GM12864 (cell line): ENCODE measurements at regions not wholly inside any gene's neighbourhood (a gene's known extent, or its start where the extent isn't known, plus 50 kb on each side); places are given as distances from the start of the nearest gene placed in this dataset.

ENCODE experiments used
- DNase-seq: peaks from one replicate; pipeline ENCODE4 v3.0.0-alpha.2; 2011; ENCODE audit warnings: low read depth
- H3K4me3 ChIP-seq: 2 replicates; pipeline ENCODE4 v1.5.1; 2011; ENCODE audit warnings: mild to moderate bottlenecking, low read depth, low read length, control low read depth
- TF ChIP-seq, protein P1 (sequence below): IDR thresholded peaks from 2 replicates; pipeline ENCODE4 v1.5.1; 2011; ENCODE audit warnings: low read depth, mild to moderate bottlenecking, moderate library complexity, low read length, control low read depth, inconsistent platforms; ENCODE audit errors: missing control alignments

DNA sequence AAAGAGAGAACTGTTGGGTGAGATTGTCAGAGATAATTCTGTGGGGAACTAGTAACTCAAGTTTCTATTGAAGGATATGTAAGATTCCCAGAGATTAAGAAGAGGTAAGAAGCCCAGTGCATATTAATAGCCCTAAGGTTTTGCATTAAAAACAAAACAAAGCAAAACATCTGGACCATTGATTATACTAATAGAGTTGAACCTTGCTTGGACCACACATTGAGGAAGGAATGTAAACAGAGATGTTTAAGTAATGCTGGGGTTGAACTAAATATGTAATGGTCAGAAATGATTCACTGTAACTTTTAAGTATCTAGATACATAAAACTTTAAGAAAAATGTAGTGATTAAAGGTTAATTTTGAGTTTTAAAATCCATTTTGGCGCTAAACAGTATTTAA, 1770.0 kb downstream of the PCDH9 start:
- TF ChIP-seq, protein P1, sequence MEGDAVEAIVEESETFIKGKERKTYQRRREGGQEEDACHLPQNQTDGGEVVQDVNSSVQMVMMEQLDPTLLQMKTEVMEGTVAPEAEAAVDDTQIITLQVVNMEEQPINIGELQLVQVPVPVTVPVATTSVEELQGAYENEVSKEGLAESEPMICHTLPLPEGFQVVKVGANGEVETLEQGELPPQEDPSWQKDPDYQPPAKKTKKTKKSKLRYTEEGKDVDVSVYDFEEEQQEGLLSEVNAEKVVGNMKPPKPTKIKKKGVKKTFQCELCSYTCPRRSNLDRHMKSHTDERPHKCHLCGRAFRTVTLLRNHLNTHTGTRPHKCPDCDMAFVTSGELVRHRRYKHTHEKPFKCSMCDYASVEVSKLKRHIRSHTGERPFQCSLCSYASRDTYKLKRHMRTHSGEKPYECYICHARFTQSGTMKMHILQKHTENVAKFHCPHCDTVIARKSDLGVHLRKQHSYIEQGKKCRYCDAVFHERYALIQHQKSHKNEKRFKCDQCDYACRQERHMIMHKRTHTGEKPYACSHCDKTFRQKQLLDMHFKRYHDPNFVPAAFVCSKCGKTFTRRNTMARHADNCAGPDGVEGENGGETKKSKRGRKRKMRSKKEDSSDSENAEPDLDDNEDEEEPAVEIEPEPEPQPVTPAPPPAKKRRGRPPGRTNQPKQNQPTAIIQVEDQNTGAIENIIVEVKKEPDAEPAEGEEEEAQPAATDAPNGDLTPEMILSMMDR: no peak
- no peak overlapping the region for H3K4me3 ChIP-seq
- DNase-seq: no peak

DNA sequence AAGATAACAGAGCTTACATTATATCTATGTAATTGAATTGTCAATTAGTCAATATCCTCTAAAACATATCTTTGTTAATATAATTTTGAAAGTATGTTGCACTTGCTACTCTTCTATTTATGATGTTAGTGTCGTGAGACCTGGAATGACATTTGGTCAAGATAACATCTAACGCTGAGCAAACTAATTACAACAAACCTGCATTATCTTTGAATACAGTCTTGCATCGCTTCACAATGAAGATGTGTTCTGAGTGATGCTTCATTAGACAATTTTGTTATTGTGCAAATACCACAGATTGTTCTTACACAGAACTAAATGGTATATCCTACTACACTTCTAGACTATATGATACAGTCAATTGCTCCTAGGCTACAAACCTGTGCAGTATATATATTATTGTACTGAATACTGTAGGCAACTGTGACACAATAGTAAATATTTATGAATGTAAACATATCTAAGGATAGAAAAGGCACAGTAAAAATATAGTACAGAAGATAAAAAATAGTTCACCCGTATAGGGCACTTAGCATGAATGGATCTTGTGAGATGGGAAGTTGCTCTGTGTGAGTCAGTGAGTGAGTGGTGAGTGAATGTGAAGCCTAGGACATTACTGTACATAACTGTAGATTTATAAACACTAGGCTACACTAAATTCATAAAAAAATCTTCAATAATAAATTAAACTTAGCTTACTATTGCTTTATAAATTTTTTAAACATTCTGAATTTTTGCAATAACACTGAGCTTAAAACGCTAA, 1773.8 kb downstream of the PCDH9 start:
- TF ChIP-seq, protein P1: no peak
- DNase-seq: no peak
- no peak overlapping the region for H3K4me3 ChIP-seq

DNA sequence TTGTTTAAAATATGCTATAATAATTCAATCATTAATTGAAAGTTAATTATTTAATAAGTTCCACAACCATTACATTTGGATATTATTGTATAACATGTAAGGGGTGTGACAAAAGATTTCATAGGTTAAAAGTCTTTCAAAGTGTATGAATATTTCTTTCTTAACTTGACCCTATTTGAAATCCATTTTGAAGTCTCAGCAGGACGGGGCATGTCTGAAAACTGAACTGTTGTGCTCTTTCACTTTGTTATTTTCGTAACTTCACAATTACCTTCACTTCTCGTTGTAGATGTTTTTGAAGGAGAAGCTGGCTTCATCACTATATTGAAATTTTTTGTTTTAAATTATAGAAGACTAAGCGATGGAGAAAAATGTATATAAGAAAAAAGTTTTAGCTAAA, 1775.7 kb downstream of the PCDH9 start:
- TF ChIP-seq, protein P1: no peak
- no peak for DNase-seq
- no peak overlapping the region for H3K4me3 ChIP-seq

DNA sequence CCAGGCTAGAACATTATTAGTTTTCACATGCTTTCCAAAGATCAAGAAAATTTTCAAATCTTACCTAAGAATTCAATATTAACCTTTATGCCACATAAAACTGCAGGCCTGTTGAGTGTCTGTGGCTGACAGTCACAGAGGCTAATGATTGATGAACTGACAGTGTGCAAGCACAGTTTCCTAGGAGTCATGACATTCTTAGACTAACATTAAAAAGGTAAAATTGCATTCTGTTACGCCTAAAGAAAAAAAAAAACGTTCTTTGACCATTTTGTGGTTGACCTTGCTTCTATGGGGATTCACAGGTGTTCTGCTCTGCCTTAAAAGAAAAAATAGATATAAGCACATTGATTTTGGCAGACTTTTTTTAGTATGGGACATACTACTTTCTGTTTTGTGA, 1776.2 kb downstream of the PCDH9 start:
- no peak overlapping the region for H3K4me3 ChIP-seq
- TF ChIP-seq, protein P1: no peak
- no peak for DNase-seq

DNA sequence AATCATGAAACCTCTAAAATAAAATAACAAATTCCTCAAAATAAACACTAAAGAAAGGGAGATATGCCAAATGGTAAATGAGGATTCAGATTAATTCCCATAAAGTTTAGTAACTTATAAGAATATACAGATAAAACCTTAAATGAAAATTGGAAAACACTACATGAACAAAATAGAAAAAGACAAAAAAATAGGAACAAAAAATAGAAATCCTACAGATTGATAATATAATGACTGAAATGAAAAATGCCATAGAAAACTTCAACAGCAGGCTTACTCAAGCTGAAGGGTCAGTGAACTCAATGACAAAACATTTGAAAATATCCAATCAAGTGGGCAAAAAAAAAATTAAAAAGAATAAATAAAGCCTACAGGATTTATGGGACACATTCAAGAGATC, 1784.8 kb downstream of the PCDH9 start:
- H3K4me3 ChIP-seq: no peak overlapping the region
- TF ChIP-seq, protein P1: no peak
- no peak for DNase-seq

DNA sequence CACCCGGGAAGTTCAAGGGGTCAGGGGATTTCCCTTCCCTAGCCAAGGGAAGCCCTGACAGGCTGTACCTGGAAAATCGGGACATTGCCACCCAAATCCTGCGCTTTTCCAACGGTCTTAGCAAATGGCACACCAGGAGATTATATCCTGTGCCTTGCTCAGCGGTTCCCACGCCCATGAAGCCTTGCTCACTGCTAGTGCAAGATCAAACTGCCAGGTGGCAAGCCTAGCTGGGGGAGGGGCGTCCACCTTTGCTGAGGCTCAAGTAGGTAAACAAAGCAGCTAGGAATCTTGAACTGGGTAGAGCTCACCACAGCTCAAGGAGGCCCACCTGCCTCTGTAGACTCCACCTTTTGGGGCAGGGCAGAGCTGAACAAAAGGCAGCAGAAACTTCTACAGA, 1794.5 kb downstream of the PCDH9 start:
- H3K4me3 ChIP-seq: no peak overlapping the region
- DNase-seq: no peak
- TF ChIP-seq, protein P1: no peak

DNA sequence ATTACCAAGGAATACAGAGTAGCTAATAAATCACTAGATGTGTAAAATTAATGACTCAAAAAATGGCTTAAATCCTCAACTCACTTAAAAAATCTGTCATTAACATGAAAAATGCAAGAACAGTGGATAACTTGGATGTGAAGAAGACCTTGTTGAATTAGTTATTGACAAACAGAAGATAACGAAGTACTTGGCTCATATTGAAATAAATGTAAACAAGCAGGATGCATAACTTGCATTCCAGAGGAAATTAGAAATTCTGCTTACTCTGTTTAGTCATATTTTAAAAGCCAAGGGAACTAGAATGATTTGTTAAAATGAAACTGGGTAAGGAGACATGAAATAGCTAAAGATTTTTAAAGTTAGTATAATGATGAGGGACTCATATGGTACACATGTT, 1812.2 kb downstream of the PCDH9 start:
- H3K4me3 ChIP-seq: no peak overlapping the region
- no peak for DNase-seq
- TF ChIP-seq, protein P1: no peak
